Endothelial cell of umbilical vein (primary cell): ENCODE measurements at regions not wholly inside any gene's neighbourhood (a gene's known extent, or its start where the extent isn't known, plus 50 kb on each side); places are given as distances from the start of the nearest gene placed in this dataset.

Source experiments
- EZH2 ChIP-seq: IDR thresholded peaks from 2 replicates; pipeline ENCODE4 v1.6.1; 2012; ENCODE audit warnings: borderline replicate concordance, low read depth, mild to moderate bottlenecking, moderate library complexity, low read length, inconsistent platforms; ENCODE audit not compliant: severe bottlenecking
- GATA2 ChIP-seq: IDR thresholded peaks from 2 replicates; pipeline ENCODE4 v1.7.0; 2011; ENCODE audit warnings: low read depth, mild to moderate bottlenecking, moderate library complexity, mixed read lengths, low read length; ENCODE audit not compliant: insufficient read length, insufficient read depth
- MYC ChIP-seq: IDR thresholded peaks from one replicate; pipeline ENCODE4 v1.6.1; 2011; ENCODE audit warnings: mild to moderate bottlenecking, low read depth, low read length
- POLR2A ChIP-seq: IDR thresholded peaks from 2 replicates; pipeline ENCODE4 v1.6.1; 2012; ENCODE audit warnings: low read depth, mild to moderate bottlenecking, control low read depth, low read length
- POLR2AphosphoS5 ChIP-seq: IDR thresholded peaks from 2 replicates; pipeline ENCODE4 v1.6.1; 2012; ENCODE audit warnings: low read depth, mild to moderate bottlenecking, control low read depth, low read length, moderate library complexity; ENCODE audit not compliant: insufficient read depth
- TF ChIP-seq, protein P1 (sequence below), 2 donors: IDR thresholded peaks; 1 replicate in 1 of 2; 2 replicates in 1 of 2; pipeline ENCODE4 v1.5.1; 2011; ENCODE audit warnings: low read length in 2 of 2, mild to moderate bottlenecking in 2 of 2, moderate library complexity in 2 of 2, control low read depth in 1 of 2, inconsistent platforms in 1 of 2, low read depth in 1 of 2; ENCODE audit not compliant: insufficient read depth in 1 of 2; ENCODE audit errors: extremely low read depth in 1 of 2
- TF ChIP-seq, protein P2 (sequence below): IDR thresholded peaks from 2 replicates; pipeline ENCODE4 v1.6.1; 2011; ENCODE audit not compliant: insufficient read depth, insufficient read length

DNA sequence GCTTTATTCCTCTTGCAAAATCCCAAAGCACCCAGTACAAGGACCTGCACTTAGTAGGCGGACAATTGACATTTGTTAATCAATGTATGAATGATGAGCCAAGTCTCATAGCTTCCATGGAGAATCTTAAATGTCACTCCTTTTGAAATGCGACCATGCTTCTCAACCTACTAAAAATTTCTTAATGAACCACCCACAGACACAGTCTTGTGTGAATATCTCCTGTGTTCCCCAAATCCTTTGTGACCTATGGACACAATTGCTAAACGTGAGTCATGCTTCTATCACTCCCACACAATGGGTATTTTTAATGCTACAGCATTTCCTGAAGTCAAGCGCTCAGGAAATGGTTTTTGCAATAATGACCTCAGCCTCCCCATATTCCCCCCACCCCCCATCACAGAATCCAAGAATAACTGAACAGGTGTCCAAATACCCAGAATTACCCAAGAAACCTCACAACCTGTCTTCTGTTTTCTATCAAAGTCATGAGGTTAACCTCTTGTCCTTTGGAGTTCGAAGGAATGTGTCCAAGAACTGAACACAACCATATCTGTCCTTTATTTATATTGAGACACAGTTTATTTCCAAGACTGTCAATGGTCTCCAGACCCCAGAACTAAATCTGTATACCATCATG is 163.6 kb upstream of the PLEKHG7 start:
- TF ChIP-seq, protein P1, sequence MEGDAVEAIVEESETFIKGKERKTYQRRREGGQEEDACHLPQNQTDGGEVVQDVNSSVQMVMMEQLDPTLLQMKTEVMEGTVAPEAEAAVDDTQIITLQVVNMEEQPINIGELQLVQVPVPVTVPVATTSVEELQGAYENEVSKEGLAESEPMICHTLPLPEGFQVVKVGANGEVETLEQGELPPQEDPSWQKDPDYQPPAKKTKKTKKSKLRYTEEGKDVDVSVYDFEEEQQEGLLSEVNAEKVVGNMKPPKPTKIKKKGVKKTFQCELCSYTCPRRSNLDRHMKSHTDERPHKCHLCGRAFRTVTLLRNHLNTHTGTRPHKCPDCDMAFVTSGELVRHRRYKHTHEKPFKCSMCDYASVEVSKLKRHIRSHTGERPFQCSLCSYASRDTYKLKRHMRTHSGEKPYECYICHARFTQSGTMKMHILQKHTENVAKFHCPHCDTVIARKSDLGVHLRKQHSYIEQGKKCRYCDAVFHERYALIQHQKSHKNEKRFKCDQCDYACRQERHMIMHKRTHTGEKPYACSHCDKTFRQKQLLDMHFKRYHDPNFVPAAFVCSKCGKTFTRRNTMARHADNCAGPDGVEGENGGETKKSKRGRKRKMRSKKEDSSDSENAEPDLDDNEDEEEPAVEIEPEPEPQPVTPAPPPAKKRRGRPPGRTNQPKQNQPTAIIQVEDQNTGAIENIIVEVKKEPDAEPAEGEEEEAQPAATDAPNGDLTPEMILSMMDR (IDR thresholded peaks at IDR 0.05; ENCODE audit: extremely low read depth in 1 of 2, insufficient read depth in 1 of 2, low read depth in 1 of 2, low read length in 2 of 2) = no peak
- no peak for TF ChIP-seq MYC
- no peak for TF ChIP-seq POLR2A
- TF ChIP-seq, protein P2, sequence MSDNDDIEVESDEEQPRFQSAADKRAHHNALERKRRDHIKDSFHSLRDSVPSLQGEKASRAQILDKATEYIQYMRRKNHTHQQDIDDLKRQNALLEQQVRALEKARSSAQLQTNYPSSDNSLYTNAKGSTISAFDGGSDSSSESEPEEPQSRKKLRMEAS = no peak
- no peak for TF ChIP-seq EZH2
- TF ChIP-seq POLR2AphosphoS5 = peak; percentile 92
- TF ChIP-seq GATA2 = peak; percentile 93
